ENCODE measurements at regions not wholly inside any gene's neighbourhood (a gene's known extent, or its start where the extent isn't known, plus 50 kb on each side); places are given as distances from the start of the nearest gene placed in this dataset.

DNA sequence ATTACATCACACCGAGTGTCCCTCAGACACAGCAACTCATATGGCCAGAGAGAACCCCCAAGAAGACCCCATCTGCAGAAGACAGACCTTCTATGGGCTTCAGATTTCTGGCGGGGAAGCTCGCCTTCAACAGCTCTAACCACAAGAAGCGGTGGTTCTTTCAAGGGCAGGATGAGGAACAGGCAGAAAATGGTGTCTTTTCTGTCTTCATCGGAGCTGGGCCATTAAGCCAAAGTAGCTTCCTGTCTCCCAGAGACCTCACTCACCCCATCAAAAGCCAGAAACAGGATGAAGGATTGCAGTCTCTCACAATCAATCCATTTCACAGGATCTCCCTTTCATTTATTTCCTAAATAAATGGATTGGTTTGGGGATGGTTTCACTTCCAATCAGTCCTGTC is 149.1 kb downstream of the HERPUD2 start:
- no peak for FAIRE-seq
- 59 to 70% (median 68%) methylated on average over 5 of the region's 5 CpGs for WGBS, 3 donors
- no peaks in the 10 kb centered on the region for H3K9me3 ChIP-seq (ENCODE audit: control insufficient read depth in 2 of 2, insufficient read depth in 1 of 2, low read depth in 1 of 2, low read length in 1 of 2)
- DNase-seq, result no peak
- H3K27ac ChIP-seq (ENCODE audit: low read depth in 1 of 3, low read length in 2 of 3), result no peak overlapping the region
- H3K4me3 ChIP-seq (ENCODE audit: low read depth in 1 of 3, low read length in 3 of 3), result no peak overlapping the region
- no peaks in the 10 kb centered on the region for H3K4me1 ChIP-seq (ENCODE audit: control insufficient read depth in 3 of 3, insufficient read depth in 2 of 3, low read depth in 1 of 3, low read length in 2 of 3)
- H3K36me3 ChIP-seq (ENCODE audit: control insufficient read depth in 3 of 3, insufficient read depth in 2 of 3, low read depth in 1 of 3, low read length in 3 of 3), result no peaks in the 10 kb centered on the region
- peaks cover 0 to 5% (median 0%) of the 10 kb centered on the region in 3 donors for H3K27me3 ChIP-seq (ENCODE audit: control insufficient read depth in 3 of 3, insufficient read depth in 3 of 3, low read length in 3 of 3)

DNA sequence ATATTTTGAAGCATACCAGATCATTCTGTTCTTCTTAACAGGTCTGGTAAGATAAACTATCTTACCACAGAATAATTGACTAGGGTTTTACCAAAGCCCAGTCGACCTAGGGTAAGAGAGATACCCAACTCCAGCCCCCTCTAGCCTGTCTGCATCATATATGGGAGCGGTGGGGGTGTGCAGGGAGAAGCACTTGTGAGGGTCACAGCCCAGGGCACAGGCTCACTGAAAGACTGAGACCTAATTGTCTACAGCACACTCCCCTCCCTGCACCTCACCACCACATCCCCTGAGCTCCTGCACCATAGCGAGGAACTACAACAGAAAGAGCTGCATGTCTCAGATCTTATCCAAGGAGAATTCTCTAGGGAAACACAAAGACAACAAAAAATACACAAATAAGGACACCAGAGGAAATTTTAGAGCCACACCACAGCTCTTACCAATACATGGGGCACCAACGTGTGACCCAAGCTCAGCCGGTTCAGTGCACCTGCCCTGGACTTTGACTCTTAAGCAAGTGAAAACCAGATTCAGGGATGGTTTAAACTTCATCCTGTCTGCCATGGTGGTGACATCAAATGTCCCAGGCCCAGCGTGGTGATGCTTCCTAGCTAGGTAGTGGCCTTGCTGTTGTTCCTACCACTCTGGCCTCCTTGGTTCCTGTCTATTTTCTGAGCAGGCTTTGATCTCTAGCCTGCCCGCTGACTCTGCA is 150.8 kb downstream of the HERPUD2 start:
- DNase-seq (no peak), FAIRE-seq (no peak)
- Histone ChIP-seq H3K27me3 (ENCODE audit: control insufficient read depth in 3 of 3, insufficient read depth in 3 of 3, low read length in 3 of 3) (peaks cover 0 to 5% (median 0%) of the 10 kb centered on the region in 3 donors), H3K9me3 (ENCODE audit: control insufficient read depth in 2 of 2, insufficient read depth in 1 of 2, low read depth in 1 of 2, low read length in 1 of 2) (no peaks in the 10 kb centered on the region), H3K4me3 (ENCODE audit: low read depth in 1 of 3, low read length in 3 of 3) (no peak overlapping the region), H3K4me1 (ENCODE audit: control insufficient read depth in 3 of 3, insufficient read depth in 2 of 3, low read depth in 1 of 3, low read length in 2 of 3) (no peaks in the 10 kb centered on the region), H3K27ac (ENCODE audit: low read depth in 1 of 3, low read length in 2 of 3) (no peak overlapping the region), H3K36me3 (ENCODE audit: control insufficient read depth in 3 of 3, insufficient read depth in 2 of 3, low read depth in 1 of 3, low read length in 3 of 3) (no peaks in the 10 kb centered on the region)
- WGBS, 3 donors, result 45 to 73% (median 45%) methylated on average over 7 of the region's 7 CpGs

- no peak for FAIRE-seq
- no peak overlapping the region for H3K27ac ChIP-seq (ENCODE audit: low read depth in 1 of 3, low read length in 2 of 3)
Observed at GRCh38 chr7:35537067-35538023, 157.6 kb downstream of the HERPUD2 start.

GRCh38 chr7:35536396-35536826 is 158.5 kb downstream of the HERPUD2 start:
- Histone ChIP-seq H3K27me3 (ENCODE audit: control insufficient read depth in 3 of 3, insufficient read depth in 3 of 3, low read length in 3 of 3) (peaks cover 0 to 16% (median 0%) of the 10 kb centered on the region in 3 donors), H3K27ac (ENCODE audit: low read depth in 1 of 3, low read length in 2 of 3) (no peak overlapping the region), H3K4me3 (ENCODE audit: low read depth in 1 of 3, low read length in 3 of 3) (no peak overlapping the region), H3K9me3 (ENCODE audit: control insufficient read depth in 2 of 2, insufficient read depth in 1 of 2, low read depth in 1 of 2, low read length in 1 of 2) (no peaks in the 10 kb centered on the region), H3K4me1 (ENCODE audit: control insufficient read depth in 3 of 3, insufficient read depth in 2 of 3, low read depth in 1 of 3, low read length in 2 of 3) (no peaks in the 10 kb centered on the region), H3K36me3 (ENCODE audit: control insufficient read depth in 3 of 3, insufficient read depth in 2 of 3, low read depth in 1 of 3, low read length in 3 of 3) (no peaks in the 10 kb centered on the region)
- FAIRE-seq (no peak), DNase-seq (no peak)
- WGBS, 3 donors, result 61 to 80% (median 70%) methylated on average over 11 of the region's 11 CpGs

More at GRCh38 chr7:35537067-35538023, 157.6 kb downstream of the HERPUD2 start:
- peak; percentile 71 to 89 for DNase-seq
- Histone ChIP-seq H3K9me3 (ENCODE audit: control insufficient read depth in 2 of 2, insufficient read depth in 1 of 2, low read depth in 1 of 2, low read length in 1 of 2) (no peaks in the 10 kb centered on the region), H3K4me1 (ENCODE audit: control insufficient read depth in 3 of 3, insufficient read depth in 2 of 3, low read depth in 1 of 3, low read length in 2 of 3) (no peaks in the 10 kb centered on the region), H3K27me3 (ENCODE audit: control insufficient read depth in 3 of 3, insufficient read depth in 3 of 3, low read length in 3 of 3) (peaks cover 0 to 16% (median 0%) of the 10 kb centered on the region in 3 donors), H3K36me3 (ENCODE audit: control insufficient read depth in 3 of 3, insufficient read depth in 2 of 3, low read depth in 1 of 3, low read length in 3 of 3) (no peaks in the 10 kb centered on the region), H3K4me3 (ENCODE audit: low read depth in 1 of 3, low read length in 3 of 3) (peak overlapping the region in 2 of 3 donors; percentile 27 to 29)
- WGBS, 3 donors, result 3 to 5% (median 5%) methylated on average over 40 to 43 of the region's 43 CpGs

GRCh38 chr7:35533902-35534301 is 161.0 kb downstream of the HERPUD2 start:
- Histone ChIP-seq H3K4me1 (ENCODE audit: control insufficient read depth in 3 of 3, insufficient read depth in 2 of 3, low read depth in 1 of 3, low read length in 2 of 3) (no peaks in the 10 kb centered on the region), H3K9me3 (ENCODE audit: control insufficient read depth in 2 of 2, insufficient read depth in 1 of 2, low read depth in 1 of 2, low read length in 1 of 2) (no peaks in the 10 kb centered on the region), H3K36me3 (ENCODE audit: control insufficient read depth in 3 of 3, insufficient read depth in 2 of 3, low read depth in 1 of 3, low read length in 3 of 3) (no peaks in the 10 kb centered on the region), H3K27ac (ENCODE audit: low read depth in 1 of 3, low read length in 2 of 3) (no peak overlapping the region), H3K4me3 (ENCODE audit: low read depth in 1 of 3, low read length in 3 of 3) (no peak overlapping the region), H3K27me3 (ENCODE audit: control insufficient read depth in 3 of 3, insufficient read depth in 3 of 3, low read length in 3 of 3) (peaks cover 0 to 16% (median 0%) of the 10 kb centered on the region in 3 donors)
- no peak for FAIRE-seq
- no peak for DNase-seq
- WGBS, 3 donors, result 62 to 70% (median 68%) methylated on average over 6 of the region's 6 CpGs

DNA sequence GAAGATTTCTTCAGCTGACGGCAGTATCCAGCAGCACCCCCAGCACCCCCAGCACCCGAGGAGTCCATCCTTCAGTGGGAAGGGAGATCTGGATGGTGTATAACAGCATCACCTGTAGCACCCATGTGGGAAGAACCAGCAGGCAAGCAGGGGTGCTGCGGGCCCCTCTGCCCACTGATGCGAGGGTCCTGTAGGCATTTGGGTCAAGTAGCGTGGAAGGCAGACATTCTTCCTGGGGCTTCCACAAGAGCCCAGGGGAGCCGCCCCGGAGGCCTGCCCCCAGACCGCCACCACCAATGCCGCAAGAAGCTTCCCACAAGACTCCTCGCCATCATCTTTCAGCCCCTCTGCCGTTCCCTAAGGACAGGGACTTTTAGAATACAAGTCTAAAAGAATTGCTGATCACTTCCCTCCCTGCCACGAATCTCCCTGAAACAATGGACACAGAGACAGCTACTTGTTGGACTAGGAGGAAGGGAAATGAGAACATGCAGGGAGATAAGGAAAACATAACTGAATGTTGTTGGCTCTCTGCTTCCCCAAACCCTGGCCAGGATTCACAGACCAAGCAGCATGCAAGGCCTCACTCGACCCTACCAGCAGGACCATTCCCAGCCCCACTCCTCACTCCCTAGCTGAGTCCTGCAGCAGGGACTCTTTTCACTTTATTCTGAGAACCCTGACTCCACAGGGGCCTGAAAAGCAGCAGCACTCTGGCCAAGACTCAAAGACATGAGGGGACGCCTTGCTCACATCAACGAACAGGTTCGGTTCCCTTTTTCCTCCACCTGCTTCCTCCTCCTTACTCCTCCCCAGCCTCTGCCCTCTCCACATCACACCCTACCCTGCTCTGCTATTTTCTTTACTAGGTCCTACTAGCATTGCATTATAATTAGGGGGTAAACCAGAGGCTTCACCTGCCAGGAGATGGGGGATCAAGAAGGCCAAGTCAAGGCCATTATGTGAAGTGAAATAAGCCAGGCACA is 164.5 kb downstream of the HERPUD2 start:
- no peak for DNase-seq
- no peaks in the 10 kb centered on the region for H3K9me3 ChIP-seq (ENCODE audit: control insufficient read depth in 2 of 2, insufficient read depth in 1 of 2, low read depth in 1 of 2, low read length in 1 of 2)
- no peak overlapping the region for H3K4me3 ChIP-seq (ENCODE audit: low read depth in 1 of 3, low read length in 3 of 3)
- H3K4me1 ChIP-seq (ENCODE audit: control insufficient read depth in 3 of 3, insufficient read depth in 2 of 3, low read depth in 1 of 3, low read length in 2 of 3), result no peaks in the 10 kb centered on the region
- no peaks in the 10 kb centered on the region for H3K36me3 ChIP-seq (ENCODE audit: control insufficient read depth in 3 of 3, insufficient read depth in 2 of 3, low read depth in 1 of 3, low read length in 3 of 3)
- H3K27ac ChIP-seq (ENCODE audit: low read depth in 1 of 3, low read length in 2 of 3), result no peak overlapping the region
- no peak for FAIRE-seq
- peaks cover 0 to 3% (median 2%) of the 10 kb centered on the region in 3 donors for H3K27me3 ChIP-seq (ENCODE audit: control insufficient read depth in 3 of 3, insufficient read depth in 3 of 3, low read length in 3 of 3)
- WGBS, 3 donors, result 77 to 83% (median 78%) methylated on average over 16 of the region's 16 CpGs

GRCh38 chr7:35529713-35530112 is 165.2 kb downstream of the HERPUD2 start:
- Histone ChIP-seq H3K27ac (ENCODE audit: low read depth in 1 of 3, low read length in 2 of 3) (no peak overlapping the region), H3K27me3 (ENCODE audit: control insufficient read depth in 3 of 3, insufficient read depth in 3 of 3, low read length in 3 of 3) (peaks cover 0 to 3% (median 2%) of the 10 kb centered on the region in 3 donors), H3K9me3 (ENCODE audit: control insufficient read depth in 2 of 2, insufficient read depth in 1 of 2, low read depth in 1 of 2, low read length in 1 of 2) (no peaks in the 10 kb centered on the region), H3K4me3 (ENCODE audit: low read depth in 1 of 3, low read length in 3 of 3) (no peak overlapping the region), H3K36me3 (ENCODE audit: control insufficient read depth in 3 of 3, insufficient read depth in 2 of 3, low read depth in 1 of 3, low read length in 3 of 3) (no peaks in the 10 kb centered on the region), H3K4me1 (ENCODE audit: control insufficient read depth in 3 of 3, insufficient read depth in 2 of 3, low read depth in 1 of 3, low read length in 2 of 3) (no peaks in the 10 kb centered on the region)
- 62 to 81% (median 74%) methylated on average over 6 of the region's 6 CpGs for WGBS, 3 donors
- DNase-seq (no peak), FAIRE-seq (no peak)
